Esophagus squamous epithelium (tissue), 5 donors: ENCODE measurements at regions not wholly inside any gene's neighbourhood (a gene's known extent, or its start where the extent isn't known, plus 50 kb on each side); places are given as distances from the start of the nearest gene placed in this dataset.

Experiments used
- DNase-seq: peaks from one replicate; lab custom pipeline; 2025; lab: John Stamatoyannopoulos, UW
- H3K27ac ChIP-seq, 4 donors: fragments of 200-600 bp; sonication (generic); one replicate each; pipeline ENCODE4 v1.5.1; 2016 to 2019; ENCODE audit warnings: mild to moderate bottlenecking in 1 of 4
- H3K27me3 ChIP-seq, 4 donors: fragments of 200-600 bp; sonication (generic); 1 replicate in 3 of 4; 2 replicates in 1 of 4; pipeline versions ENCODE4 v1.5.1 to v1.6.0; 2017 to 2021; ENCODE audit warnings: antibody characterized with exemption in 1 of 4
- H3K36me3 ChIP-seq, 3 donors: fragments of 200-600 bp; sonication (generic); one replicate each; pipeline ENCODE4 v1.5.1; 2016 to 2019
- H3K4me1 ChIP-seq, 3 donors: fragments of 200-600 bp; sonication (generic); one replicate each; pipeline ENCODE4 v1.5.1; 2017 to 2019
- H3K4me3 ChIP-seq, 4 donors: fragments of 200-600 bp; sonication (generic); 1 replicate in 3 of 4; 2 replicates in 1 of 4; pipeline ENCODE4 v1.5.1; 2016 to 2019; ENCODE audit warnings: mild to moderate bottlenecking in 2 of 4, moderate library complexity in 1 of 4
- H3K9me3 ChIP-seq, 3 donors: fragments of 200-600 bp; sonication (generic); one replicate each; pipeline ENCODE4 v1.5.1; 2016 to 2019
- CTCF ChIP-seq, 6 experiments: fragments of 450-650 bp in 4 of 6; fragments of 200-600 bp in 2 of 6; sonication (generic) in 2 of 6; IDR thresholded peaks; one replicate each; pipeline ENCODE4 v1.5.1; 2016 to 2019; ENCODE audit warnings: antibody characterized with exemption in 6 of 6, mild to moderate bottlenecking in 4 of 6, moderate library complexity in 4 of 6
- POLR2A ChIP-seq, 4 donors: fragments of 450-650 bp; IDR thresholded peaks; one replicate each; pipeline ENCODE4 v1.6.1; 2017; ENCODE audit warnings: antibody characterized with exemption in 4 of 4, mild to moderate bottlenecking in 4 of 4, moderate library complexity in 3 of 4
- WGBS, 2 donors: methylation state at CpG; one replicate each; pipeline ENCODE4 v1.1.5; 2018; 5-methylcytosine and 5-hydroxymethylcytosine counted together
- intact Hi-C: fragments of 100-400 bp; cut with DNase I; formaldehyde crosslinking; loops from one replicate; pipeline ENCODE4 v1.15.0; 2022
- donor health status: DM: yes; HTN: yes; CAD: no.

- Histone ChIP-seq H3K9me3 (no peaks in the 10 kb centered on the region), H3K36me3 (no peaks in the 10 kb centered on the region), H3K27me3 (no peaks in the 10 kb centered on the region), H3K4me3 (no peak overlapping the region), H3K27ac (no peak overlapping the region), H3K4me1 (no peaks in the 10 kb centered on the region)
- TF ChIP-seq POLR2A (IDR thresholded peaks at IDR 0.05) = no peak
- no peak for TF ChIP-seq CTCF (IDR thresholded peaks at IDR 0.05)
- no peak for DNase-seq
- 75 to 77% methylated on average over 3 of the region's 3 CpGs for WGBS, 2 donors
- intact Hi-C loops = no loop called here
Measured at GRCh38 chr10:120180160-120180559, 276.9 kb upstream of the PLPP4 start.

- intact Hi-C loops = no loop called here
- 49 to 75% methylated on average over 5 to 8 of the region's 8 CpGs for WGBS, 2 donors
- DNase-seq = no peak
- Histone ChIP-seq H3K27ac (no peak overlapping the region), H3K36me3 (no peaks in the 10 kb centered on the region), H3K4me1 (no peaks in the 10 kb centered on the region), H3K27me3 (no peaks in the 10 kb centered on the region), H3K9me3 (no peaks in the 10 kb centered on the region), H3K4me3 (no peak overlapping the region)
- TF ChIP-seq POLR2A (IDR thresholded peaks at IDR 0.05) (no peak), CTCF (IDR thresholded peaks at IDR 0.05) (no peak)
Measured at GRCh38 chr10:120181154-120181553, 275.9 kb upstream of the PLPP4 start.

- Histone ChIP-seq H3K9me3 (no peaks in the 10 kb centered on the region), H3K27ac (no peak overlapping the region), H3K36me3 (no peaks in the 10 kb centered on the region), H3K4me3 (no peak overlapping the region), H3K27me3 (no peaks in the 10 kb centered on the region), H3K4me1 (no peaks in the 10 kb centered on the region)
- DNase-seq = no peak
- WGBS, 2 donors = 32 to 41% methylated on average over 1 of the region's 1 CpG
- intact Hi-C loops = no loop called here
- TF ChIP-seq CTCF (IDR thresholded peaks at IDR 0.05) (no peak), POLR2A (IDR thresholded peaks at IDR 0.05) (no peak)
Measured at GRCh38 chr10:120182431-120182830, 274.6 kb upstream of the PLPP4 start.

- intact Hi-C loops = no loop called here
- no peaks in the 10 kb centered on the region for H3K27me3 ChIP-seq
- TF ChIP-seq CTCF (IDR thresholded peaks at IDR 0.05) = no peak
- no peak for TF ChIP-seq POLR2A (IDR thresholded peaks at IDR 0.05)
- no peaks in the 10 kb centered on the region for H3K36me3 ChIP-seq
- no peaks in the 10 kb centered on the region for H3K9me3 ChIP-seq
- no peak overlapping the region for H3K27ac ChIP-seq
- DNase-seq = no peak
- no peaks in the 10 kb centered on the region for H3K4me1 ChIP-seq
- H3K4me3 ChIP-seq = no peak overlapping the region
- WGBS, 2 donors = 69 to 77% methylated on average over 3 of the region's 3 CpGs
Measured at GRCh38 chr10:120183546-120183945, 273.5 kb upstream of the PLPP4 start.

- Histone ChIP-seq H3K4me3 (no peak overlapping the region), H3K9me3 (no peaks in the 10 kb centered on the region), H3K4me1 (no peaks in the 10 kb centered on the region), H3K36me3 (no peaks in the 10 kb centered on the region), H3K27me3 (no peaks in the 10 kb centered on the region), H3K27ac (no peak overlapping the region)
- TF ChIP-seq CTCF (IDR thresholded peaks at IDR 0.05) = no peak
- no peak for TF ChIP-seq POLR2A (IDR thresholded peaks at IDR 0.05)
- intact Hi-C loops = no loop called here
- DNase-seq = no peak
- 60 to 68% methylated on average over 7 of the region's 7 CpGs for WGBS, 2 donors
Measured at GRCh38 chr10:120184547-120185337, 272.3 kb upstream of the PLPP4 start.
